ENCODE measurements at regions not wholly inside any gene's neighbourhood (a gene's known extent, or its start where the extent isn't known, plus 50 kb on each side); places are given as distances from the start of the nearest gene placed in this dataset.
"Not testable (repeated sequence)": the region's sequence is repeated elsewhere in the genome, so short reads cannot be mapped to it uniquely, and the experiment has no call there.

DNA sequence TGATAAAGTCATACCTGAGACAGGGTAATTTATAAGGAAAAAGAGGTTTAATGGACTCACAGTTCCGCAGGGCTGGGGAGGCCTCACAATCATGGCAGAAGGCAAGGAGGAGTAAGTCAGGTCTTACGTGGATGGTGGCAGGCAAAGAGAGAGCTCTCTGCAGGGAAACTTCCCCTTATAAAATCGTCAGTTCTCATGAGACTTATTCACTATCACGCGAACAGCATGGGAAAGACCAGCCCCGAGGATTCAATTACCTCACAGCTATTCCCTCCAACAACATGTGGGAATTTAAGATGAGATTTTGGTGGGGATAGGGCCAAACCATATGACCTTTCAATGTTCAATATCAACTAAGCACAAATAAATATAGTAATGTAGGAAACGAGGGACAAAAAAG, 559.4 kb upstream of the KCND2 start:
- DNase-seq (ENCODE audit: low spot score in 2 of 2): no peak
- H3K4me1 ChIP-seq: no peaks in the 10 kb centered on the region
- no peak overlapping the region for H3K4me3 ChIP-seq
- TF ChIP-seq, protein P1, sequence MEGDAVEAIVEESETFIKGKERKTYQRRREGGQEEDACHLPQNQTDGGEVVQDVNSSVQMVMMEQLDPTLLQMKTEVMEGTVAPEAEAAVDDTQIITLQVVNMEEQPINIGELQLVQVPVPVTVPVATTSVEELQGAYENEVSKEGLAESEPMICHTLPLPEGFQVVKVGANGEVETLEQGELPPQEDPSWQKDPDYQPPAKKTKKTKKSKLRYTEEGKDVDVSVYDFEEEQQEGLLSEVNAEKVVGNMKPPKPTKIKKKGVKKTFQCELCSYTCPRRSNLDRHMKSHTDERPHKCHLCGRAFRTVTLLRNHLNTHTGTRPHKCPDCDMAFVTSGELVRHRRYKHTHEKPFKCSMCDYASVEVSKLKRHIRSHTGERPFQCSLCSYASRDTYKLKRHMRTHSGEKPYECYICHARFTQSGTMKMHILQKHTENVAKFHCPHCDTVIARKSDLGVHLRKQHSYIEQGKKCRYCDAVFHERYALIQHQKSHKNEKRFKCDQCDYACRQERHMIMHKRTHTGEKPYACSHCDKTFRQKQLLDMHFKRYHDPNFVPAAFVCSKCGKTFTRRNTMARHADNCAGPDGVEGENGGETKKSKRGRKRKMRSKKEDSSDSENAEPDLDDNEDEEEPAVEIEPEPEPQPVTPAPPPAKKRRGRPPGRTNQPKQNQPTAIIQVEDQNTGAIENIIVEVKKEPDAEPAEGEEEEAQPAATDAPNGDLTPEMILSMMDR (IDR thresholded peaks at IDR 0.05): no peak
- no peak for TF ChIP-seq EP300 (IDR thresholded peaks at IDR 0.05)
- TF ChIP-seq POLR2A (IDR thresholded peaks at IDR 0.05): no peak
- WGBS, 2 donors: 58 to 75% methylated on average over 7 of the region's 7 CpGs
- no peaks in the 10 kb centered on the region for H3K36me3 ChIP-seq
- no peaks in the 10 kb centered on the region for H3K9me3 ChIP-seq
- no peak overlapping the region for H3K27ac ChIP-seq
- H3K27me3 ChIP-seq: no peaks in the 10 kb centered on the region

DNA sequence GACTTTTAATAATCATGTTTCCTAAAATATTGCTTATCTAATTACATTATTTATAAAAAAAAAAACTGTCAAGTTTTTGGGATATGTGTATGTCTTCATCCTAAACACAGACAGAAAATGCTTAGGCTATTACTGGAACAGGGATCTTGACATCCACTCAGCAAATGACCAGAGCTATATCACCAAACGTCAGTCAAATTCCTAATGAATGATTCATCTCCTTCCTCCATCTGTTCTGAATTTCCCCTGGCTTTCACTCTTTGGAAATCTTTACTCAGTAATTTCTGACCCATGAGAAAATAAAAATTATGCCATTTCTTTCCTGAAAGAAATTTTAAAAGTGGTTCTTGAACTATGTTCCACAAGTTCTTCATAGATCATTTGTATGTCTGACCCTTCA, 552.4 kb upstream of the KCND2 start:
- no peak for DNase-seq (ENCODE audit: low spot score in 2 of 2)
- Histone ChIP-seq H3K4me3 (no peak overlapping the region), H3K9me3 (no peaks in the 10 kb centered on the region), H3K27me3 (no peaks in the 10 kb centered on the region), H3K36me3 (no peaks in the 10 kb centered on the region), H3K27ac (no peak overlapping the region), H3K4me1 (no peaks in the 10 kb centered on the region)
- 0 to 6% methylated on average over 1 of the region's 1 CpG for WGBS, 2 donors
- no peak for TF ChIP-seq EP300 (IDR thresholded peaks at IDR 0.05)
- no peak for TF ChIP-seq POLR2A (IDR thresholded peaks at IDR 0.05)
- TF ChIP-seq, protein P1 (IDR thresholded peaks at IDR 0.05): no peak

DNA sequence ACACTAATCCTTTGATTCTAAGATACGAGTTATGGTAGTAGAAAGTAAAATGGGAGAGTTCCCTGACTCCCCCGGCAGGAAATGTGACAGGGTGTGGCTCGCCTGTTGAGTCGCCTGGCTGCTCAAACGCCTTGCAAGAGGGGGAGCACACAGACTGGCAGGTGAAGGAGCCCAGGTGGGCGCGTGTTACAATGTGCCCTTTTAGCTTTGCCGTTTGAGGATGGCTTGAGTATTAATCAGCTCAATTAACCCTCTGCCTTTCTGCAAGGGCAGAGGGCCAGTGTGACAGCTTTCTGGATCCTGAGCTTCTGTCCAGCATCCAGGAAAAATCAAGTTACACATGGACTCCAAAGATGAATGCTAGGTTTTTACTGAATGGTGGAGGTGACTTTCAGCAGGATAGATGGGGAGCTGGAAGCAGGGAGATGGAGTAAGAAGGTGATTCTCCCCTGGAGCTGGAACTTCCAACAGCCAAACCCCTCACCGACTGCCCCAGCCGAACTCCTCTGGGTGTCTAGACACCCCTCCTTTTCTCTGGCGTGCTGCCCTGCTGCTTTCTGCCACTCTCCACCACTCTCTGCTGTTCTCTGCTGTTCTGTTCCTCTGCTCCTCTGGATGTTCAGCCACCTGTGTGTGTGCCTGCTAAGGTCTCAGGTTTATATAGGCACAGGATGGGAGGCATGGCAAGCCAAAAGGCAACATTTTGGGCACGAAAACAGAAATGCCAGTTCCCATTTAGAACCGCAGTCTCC, 548.8 kb upstream of the KCND2 start:
- no peak overlapping the region for H3K27ac ChIP-seq
- no peaks in the 10 kb centered on the region for H3K4me1 ChIP-seq
- DNase-seq (ENCODE audit: low spot score in 2 of 2): no peak
- 81% methylated on average over 13 of the region's 13 CpGs for WGBS, 2 donors
- no peaks in the 10 kb centered on the region for H3K9me3 ChIP-seq
- H3K4me3 ChIP-seq: no peak overlapping the region
- TF ChIP-seq, protein P1 (IDR thresholded peaks at IDR 0.05): no peak
- TF ChIP-seq POLR2A (IDR thresholded peaks at IDR 0.05) (no peak), EP300 (IDR thresholded peaks at IDR 0.05) (no peak)
- H3K27me3 ChIP-seq: no peaks in the 10 kb centered on the region
- no peaks in the 10 kb centered on the region for H3K36me3 ChIP-seq

DNA sequence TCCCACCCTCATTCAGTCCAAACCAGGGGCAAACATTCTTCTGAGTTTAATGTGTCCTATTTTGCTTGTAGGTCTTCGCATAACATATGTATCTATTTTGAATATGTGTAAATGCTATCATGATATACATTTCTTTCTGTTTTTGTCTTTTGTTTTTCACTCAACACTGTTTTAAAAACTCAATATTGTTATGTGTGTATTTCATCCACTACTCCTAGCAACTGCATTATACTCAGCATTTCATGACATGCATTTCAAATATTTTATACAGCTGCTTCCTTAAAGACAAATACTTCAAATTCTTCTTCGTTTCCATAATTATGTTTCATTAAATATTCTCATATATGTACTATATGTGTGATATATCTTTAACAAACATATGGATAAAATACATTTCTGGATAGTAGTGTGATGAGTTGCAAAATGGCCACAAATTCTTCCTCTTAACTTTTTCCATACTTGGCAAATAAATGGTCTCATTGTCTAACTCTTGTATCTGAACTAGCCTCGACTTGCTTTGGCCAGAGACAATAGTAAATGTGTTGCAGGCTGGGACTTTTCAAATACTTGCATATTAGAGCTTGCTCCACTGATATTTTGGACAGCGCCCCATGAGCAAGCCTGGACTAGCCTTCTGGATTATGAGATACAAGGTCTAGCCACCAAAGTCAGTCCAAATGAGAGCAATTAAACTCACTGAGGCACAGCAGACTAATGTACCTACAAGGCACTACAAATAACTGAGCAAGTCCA, 539.7 kb upstream of the KCND2 start:
- no peak for TF ChIP-seq POLR2A (IDR thresholded peaks at IDR 0.05)
- TF ChIP-seq, protein P1 (IDR thresholded peaks at IDR 0.05): no peak
- TF ChIP-seq EP300 (IDR thresholded peaks at IDR 0.05): no peak
- Histone ChIP-seq H3K27ac (no peak overlapping the region), H3K4me3 (no peak overlapping the region), H3K4me1 (no peaks in the 10 kb centered on the region), H3K36me3 (no peaks in the 10 kb centered on the region), H3K9me3 (no peaks in the 10 kb centered on the region), H3K27me3 (no peaks in the 10 kb centered on the region)
- DNase-seq (ENCODE audit: low spot score in 2 of 2): no peak
- 44 to 49% methylated on average over 4 of the region's 4 CpGs for WGBS, 2 donors

DNA sequence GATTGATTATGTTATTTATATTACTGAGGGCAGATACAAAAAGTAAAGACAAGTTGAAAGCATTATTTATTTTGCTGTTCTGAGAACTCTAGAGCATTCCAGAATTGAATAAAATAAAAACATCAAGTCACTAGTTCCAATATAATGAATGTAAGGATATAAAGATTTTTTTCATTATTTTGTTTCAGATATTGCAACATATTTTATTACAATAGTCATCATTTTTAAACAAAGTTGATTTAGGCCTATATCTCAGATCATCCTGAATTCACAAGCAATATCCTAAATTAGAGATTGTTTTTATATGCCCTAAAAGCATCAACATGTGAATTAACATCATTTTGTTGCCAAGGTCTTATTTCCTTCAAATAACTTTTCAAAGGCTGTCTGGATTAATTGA, 535.6 kb upstream of the KCND2 start:
- Histone ChIP-seq H3K36me3 (no peaks in the 10 kb centered on the region), H3K4me3 (no peak overlapping the region), H3K27ac (no peak overlapping the region), H3K9me3 (no peaks in the 10 kb centered on the region), H3K4me1 (no peaks in the 10 kb centered on the region), H3K27me3 (no peaks in the 10 kb centered on the region)
- no peak for TF ChIP-seq EP300 (IDR thresholded peaks at IDR 0.05)
- TF ChIP-seq, protein P1 (IDR thresholded peaks at IDR 0.05): no peak
- TF ChIP-seq POLR2A (IDR thresholded peaks at IDR 0.05): no peak
- no peak for DNase-seq (ENCODE audit: low spot score in 2 of 2)

DNA sequence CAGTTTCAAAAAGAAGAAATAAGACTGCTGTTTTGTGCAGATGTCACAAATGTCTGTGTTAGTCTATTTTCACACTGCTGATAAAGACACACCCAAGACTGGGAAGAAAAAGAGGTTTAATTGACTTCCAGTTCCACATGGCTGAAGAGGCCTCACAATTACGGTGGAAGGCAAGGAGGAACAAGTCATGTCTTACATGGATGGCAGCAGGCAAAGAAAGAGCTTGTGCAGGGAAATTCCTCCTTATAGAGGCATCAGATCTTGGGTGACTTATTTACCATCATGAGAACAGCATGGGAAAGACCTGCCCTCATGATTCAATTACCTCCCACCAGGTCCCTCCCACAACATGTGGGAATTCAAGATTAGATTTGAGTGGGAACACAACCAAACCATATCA, 527.7 kb upstream of the KCND2 start:
- not testable (repeated sequence) for H3K4me1 ChIP-seq, H3K27ac ChIP-seq
- WGBS, 2 donors: 71 to 97% methylated on average over 1 of the region's 1 CpG

More for the DNA sequence above, 527.7 kb upstream of the KCND2 start:
- H3K36me3 ChIP-seq; H3K27me3 ChIP-seq; DNase-seq (ENCODE audit: low spot score in 2 of 2); H3K9me3 ChIP-seq; H3K4me3 ChIP-seq: not testable (repeated sequence)

Data from tibial nerve (tissue), 4 donors.